SK-N-MC (cell line): ENCODE measurements at regions not wholly inside any gene's neighbourhood (a gene's known extent, or its start where the extent isn't known, plus 50 kb on each side); places are given as distances from the start of the nearest gene placed in this dataset.

Source experiments
- EZH2 ChIP-seq: fragments of 200-600 bp; sonication (generic); IDR thresholded peaks from one replicate; pipeline ENCODE4 v1.6.1; 2017; ENCODE audit warnings: antibody characterized with exemption
- FOXP2 ChIP-seq: optimal IDR thresholded peaks from 2 replicates; pipeline ENCODE3; 2011; ENCODE audit warnings: mild to moderate bottlenecking, moderate library complexity; ENCODE audit not compliant: insufficient read depth; ENCODE audit errors: extremely low read length, control extremely low read depth
- POLR2AphosphoS5 ChIP-seq: IDR thresholded peaks from 2 replicates; pipeline ENCODE4 v1.6.1; 2012; ENCODE audit warnings: mild to moderate bottlenecking, low read depth, low read length, borderline replicate concordance

GRCh38 chr4:152248347-152248746, 287.5 kb downstream of the FBXW7 start:
- TF ChIP-seq POLR2AphosphoS5: no peak
- no peak for TF ChIP-seq EZH2
- no peak for TF ChIP-seq FOXP2
